ENCODE measurements at regions not wholly inside any gene's neighbourhood (a gene's known extent, or its start where the extent isn't known, plus 50 kb on each side); places are given as distances from the start of the nearest gene placed in this dataset.

DNA sequence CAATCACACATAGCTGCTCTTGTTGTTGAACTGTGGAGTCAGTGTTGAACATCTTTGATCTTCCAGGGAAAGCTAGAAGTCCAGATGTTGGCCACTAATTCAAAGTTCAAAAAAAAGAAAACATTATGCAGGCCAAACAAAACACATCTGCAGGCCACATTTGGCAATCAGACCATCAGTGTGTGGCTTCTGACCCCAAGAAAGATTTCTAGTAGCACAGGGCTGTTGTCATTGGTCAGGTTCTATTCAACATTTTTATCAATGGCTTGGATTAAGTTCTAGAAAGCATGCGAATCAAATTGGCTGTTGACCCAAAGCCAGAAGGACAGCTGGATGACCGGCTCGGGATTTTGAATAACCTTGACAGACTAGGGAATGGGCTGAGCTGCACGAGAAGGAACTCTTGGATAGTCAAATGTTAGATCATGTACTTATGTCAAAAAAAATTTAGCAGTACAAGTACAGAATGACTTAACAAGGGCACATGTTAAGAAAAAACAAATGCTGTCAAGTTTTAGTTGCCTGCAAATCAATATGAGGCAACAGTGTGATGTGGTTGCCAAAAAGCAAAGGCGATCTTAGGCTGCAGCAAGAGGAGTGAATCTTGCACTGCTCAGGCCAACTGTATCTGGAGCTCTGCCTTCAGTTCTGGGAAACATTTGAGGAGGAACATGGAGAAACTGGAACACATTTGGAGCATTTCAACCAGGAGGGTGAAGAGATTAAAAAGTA lies 187.6 kb downstream of the RGS9 start:
- H3K79me2 ChIP-seq (ENCODE audit: low read length) = no peaks in the 10 kb centered on the region
- no peak overlapping the region for H3K4me2 ChIP-seq (ENCODE audit: low read depth, low read length, poor library complexity, severe bottlenecking)
- no peak overlapping the region for H2AFZ ChIP-seq (ENCODE audit: low read length)
- H4K20me1 ChIP-seq (ENCODE audit: insufficient read depth, low read depth, low read length) = no peaks in the 10 kb centered on the region
- no peak for DNase-seq
- 0 out of 2 replicates have a peak, but pooled peaks cover 3% of the 10 kb centered on the region for H3K9me2 ChIP-seq (replicated peaks; ENCODE audit: insufficient read depth, low read length)
- H3K9me3 ChIP-seq (ENCODE audit: low read length) = no peaks in the 10 kb centered on the region
- no peak overlapping the region for H3K9ac ChIP-seq (ENCODE audit: low read length)
- H3K4me1 ChIP-seq (ENCODE audit: low read length) = peaks cover 7% of the 10 kb centered on the region; the same call in 1 of the 2 replicates
- no peak overlapping the region for H3K27ac ChIP-seq (ENCODE audit: low read length)
- H3K4me3 ChIP-seq (ENCODE audit: low read length) = no peak overlapping the region
- no peaks in the 10 kb centered on the region for H3K27me3 ChIP-seq (ENCODE audit: low read length)
- H3K36me3 ChIP-seq (ENCODE audit: insufficient read depth, low read length) = no peaks in the 10 kb centered on the region

GRCh38 chr17:65323049-65323448 lies 185.9 kb downstream of the RGS9 start:
- peak; percentile 60 for DNase-seq

DNA sequence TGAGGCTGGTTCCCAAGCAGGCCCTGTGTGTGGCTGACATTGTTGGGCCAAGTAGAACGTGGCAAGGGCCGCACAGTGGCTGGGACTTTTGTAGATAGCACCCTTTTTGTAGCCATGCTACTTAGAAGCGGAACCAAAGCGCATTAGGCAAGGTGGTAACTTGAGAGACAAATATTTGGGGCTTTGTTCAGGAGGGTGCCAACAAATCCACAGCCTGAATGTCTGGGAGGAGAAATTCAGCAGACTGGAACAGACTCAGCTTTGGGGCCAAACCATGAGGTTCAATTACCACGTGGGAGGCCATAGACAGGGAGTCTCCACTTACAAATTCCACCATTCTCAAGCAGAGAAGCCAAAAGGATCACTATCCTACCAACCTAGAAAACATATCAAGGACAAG lies 183.7 kb downstream of the RGS9 start:
- Histone ChIP-seq H3K4me2 (ENCODE audit: low read depth, low read length, poor library complexity, severe bottlenecking) (no peak overlapping the region), H3K9me3 (ENCODE audit: low read length) (no peaks in the 10 kb centered on the region), H3K9ac (ENCODE audit: low read length) (no peak overlapping the region), H2AFZ (ENCODE audit: low read length) (no peak overlapping the region), H3K27ac (ENCODE audit: low read length) (no peak overlapping the region), H3K36me3 (ENCODE audit: insufficient read depth, low read length) (no peaks in the 10 kb centered on the region), H3K4me3 (ENCODE audit: low read length) (no peak overlapping the region), H3K27me3 (ENCODE audit: low read length) (no peaks in the 10 kb centered on the region), H3K4me1 (ENCODE audit: low read length) (peaks cover 7% of the 10 kb centered on the region; the same call in 1 of the 2 replicates), H3K79me2 (ENCODE audit: low read length) (no peaks in the 10 kb centered on the region), H3K9me2 (replicated peaks; ENCODE audit: insufficient read depth, low read length) (0 out of 2 replicates have a peak, but pooled peaks cover 3% of the 10 kb centered on the region), H4K20me1 (ENCODE audit: insufficient read depth, low read depth, low read length) (no peaks in the 10 kb centered on the region)
- DNase-seq = no peak

More at GRCh38 chr17:65323049-65323448, 185.9 kb downstream of the RGS9 start:
- H3K27ac ChIP-seq (ENCODE audit: low read length) = no peak overlapping the region
- H2AFZ ChIP-seq (ENCODE audit: low read length) = no peak overlapping the region
- H3K27me3 ChIP-seq (ENCODE audit: low read length) = no peaks in the 10 kb centered on the region
- no peaks in the 10 kb centered on the region for H4K20me1 ChIP-seq (ENCODE audit: insufficient read depth, low read depth, low read length)
- H3K4me3 ChIP-seq (ENCODE audit: low read length) = no peak overlapping the region
- H3K9ac ChIP-seq (ENCODE audit: low read length) = no peak overlapping the region
- H3K4me1 ChIP-seq (ENCODE audit: low read length) = peaks cover 7% of the 10 kb centered on the region; the same call in 1 of the 2 replicates
- H3K4me2 ChIP-seq (ENCODE audit: low read depth, low read length, poor library complexity, severe bottlenecking) = no peak overlapping the region
- H3K36me3 ChIP-seq (ENCODE audit: insufficient read depth, low read length) = no peaks in the 10 kb centered on the region
- H3K9me2 ChIP-seq (replicated peaks; ENCODE audit: insufficient read depth, low read length) = 0 out of 2 replicates have a peak, but pooled peaks cover 3% of the 10 kb centered on the region
- no peaks in the 10 kb centered on the region for H3K9me3 ChIP-seq (ENCODE audit: low read length)
- H3K79me2 ChIP-seq (ENCODE audit: low read length) = no peaks in the 10 kb centered on the region

GRCh38 chr17:65314212-65314611 lies 177.0 kb downstream of the RGS9 start:
- Histone ChIP-seq H3K4me2 (ENCODE audit: low read depth, low read length, poor library complexity, severe bottlenecking) (no peak overlapping the region), H3K9ac (ENCODE audit: low read length) (no peak overlapping the region), H3K79me2 (ENCODE audit: low read length) (no peaks in the 10 kb centered on the region), H3K27ac (ENCODE audit: low read length) (no peak overlapping the region), H3K36me3 (ENCODE audit: insufficient read depth, low read length) (no peaks in the 10 kb centered on the region), H3K27me3 (ENCODE audit: low read length) (no peaks in the 10 kb centered on the region), H4K20me1 (ENCODE audit: insufficient read depth, low read depth, low read length) (no peaks in the 10 kb centered on the region), H3K9me3 (ENCODE audit: low read length) (no peaks in the 10 kb centered on the region), H2AFZ (ENCODE audit: low read length) (no peak overlapping the region), H3K4me1 (ENCODE audit: low read length) (no peaks in the 10 kb centered on the region), H3K4me3 (ENCODE audit: low read length) (no peak overlapping the region), H3K9me2 (replicated peaks; ENCODE audit: insufficient read depth, low read length) (no peaks in the 10 kb centered on the region)
- no peak for DNase-seq

GRCh38 chr17:65312718-65313377 lies 175.7 kb downstream of the RGS9 start:
- no peak overlapping the region for H3K27ac ChIP-seq (ENCODE audit: low read length)
- H3K9me3 ChIP-seq (ENCODE audit: low read length) = no peaks in the 10 kb centered on the region

DNA sequence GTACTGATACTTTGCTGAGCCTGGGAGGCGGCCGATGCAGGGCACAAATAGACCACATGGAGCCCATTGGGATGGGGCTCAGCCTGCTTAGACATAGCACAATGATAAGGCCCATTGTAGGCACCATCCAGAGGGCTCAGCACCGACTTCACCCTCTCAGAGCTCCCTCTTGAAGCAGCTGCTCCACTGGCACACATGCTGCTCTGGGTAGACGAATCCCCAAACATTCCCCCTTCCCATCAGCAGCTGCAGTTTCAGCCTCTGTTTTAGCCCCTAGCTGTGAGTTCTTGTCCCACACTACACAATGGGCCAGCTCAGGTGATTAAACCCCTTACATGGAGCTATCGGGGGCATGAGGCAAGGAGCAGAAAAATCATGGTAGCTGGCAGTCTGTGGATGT lies 174.1 kb downstream of the RGS9 start:
- no peak overlapping the region for H2AFZ ChIP-seq (ENCODE audit: low read length)
- no peaks in the 10 kb centered on the region for H3K36me3 ChIP-seq (ENCODE audit: insufficient read depth, low read length)
- H3K9me2 ChIP-seq (replicated peaks; ENCODE audit: insufficient read depth, low read length) = no peaks in the 10 kb centered on the region
- H3K27me3 ChIP-seq (ENCODE audit: low read length) = no peaks in the 10 kb centered on the region
- no peak overlapping the region for H3K9ac ChIP-seq (ENCODE audit: low read length)
- H3K9me3 ChIP-seq (ENCODE audit: low read length) = no peaks in the 10 kb centered on the region
- no peaks in the 10 kb centered on the region for H3K4me1 ChIP-seq (ENCODE audit: low read length)
- no peak overlapping the region for H3K27ac ChIP-seq (ENCODE audit: low read length)
- no peak for DNase-seq
- no peaks in the 10 kb centered on the region for H3K79me2 ChIP-seq (ENCODE audit: low read length)
- H3K4me3 ChIP-seq (ENCODE audit: low read length) = no peak overlapping the region
- no peak overlapping the region for H3K4me2 ChIP-seq (ENCODE audit: low read depth, low read length, poor library complexity, severe bottlenecking)
- no peaks in the 10 kb centered on the region for H4K20me1 ChIP-seq (ENCODE audit: insufficient read depth, low read depth, low read length)

More at GRCh38 chr17:65312718-65313377, 175.7 kb downstream of the RGS9 start:
- Histone ChIP-seq H3K9me2 (replicated peaks; ENCODE audit: insufficient read depth, low read length) (no peaks in the 10 kb centered on the region), H3K79me2 (ENCODE audit: low read length) (no peaks in the 10 kb centered on the region), H3K9ac (ENCODE audit: low read length) (no peak overlapping the region), H3K36me3 (ENCODE audit: insufficient read depth, low read length) (no peaks in the 10 kb centered on the region), H2AFZ (ENCODE audit: low read length) (no peak overlapping the region), H3K4me1 (ENCODE audit: low read length) (no peaks in the 10 kb centered on the region), H4K20me1 (ENCODE audit: insufficient read depth, low read depth, low read length) (no peaks in the 10 kb centered on the region), H3K4me3 (ENCODE audit: low read length) (no peak overlapping the region), H3K27me3 (ENCODE audit: low read length) (no peaks in the 10 kb centered on the region), H3K4me2 (ENCODE audit: low read depth, low read length, poor library complexity, severe bottlenecking) (no peak overlapping the region)
- no peak for DNase-seq

DNA sequence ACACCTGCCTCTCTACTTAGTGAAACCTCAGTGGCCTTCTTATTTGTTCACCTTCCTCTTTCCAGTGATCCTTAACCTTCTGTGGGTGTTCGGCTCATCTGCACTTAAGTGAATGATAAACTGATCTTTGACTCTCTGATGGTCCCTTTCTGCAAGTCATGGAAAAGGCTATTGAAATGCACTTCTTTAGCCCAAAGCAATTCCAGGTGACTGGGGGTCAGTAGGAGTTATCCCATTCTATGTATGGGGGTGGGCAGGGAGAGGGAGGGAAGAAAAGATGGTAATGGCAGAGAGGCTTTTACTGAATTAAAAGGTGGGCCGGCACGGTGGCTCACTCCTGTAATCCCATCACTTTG lies 170.8 kb downstream of the RGS9 start:
- H3K4me2 ChIP-seq (ENCODE audit: low read depth, low read length, poor library complexity, severe bottlenecking) = no peak overlapping the region
- H3K79me2 ChIP-seq (ENCODE audit: low read length) = no peaks in the 10 kb centered on the region
- H3K27ac ChIP-seq (ENCODE audit: low read length) = no peak overlapping the region
- H3K4me1 ChIP-seq (ENCODE audit: low read length) = no peaks in the 10 kb centered on the region
- H3K36me3 ChIP-seq (ENCODE audit: insufficient read depth, low read length) = no peaks in the 10 kb centered on the region
- no peak overlapping the region for H2AFZ ChIP-seq (ENCODE audit: low read length)
- H3K9me2 ChIP-seq (replicated peaks; ENCODE audit: insufficient read depth, low read length) = no peaks in the 10 kb centered on the region
- no peaks in the 10 kb centered on the region for H3K9me3 ChIP-seq (ENCODE audit: low read length)
- no peak for DNase-seq
- H3K9ac ChIP-seq (ENCODE audit: low read length) = no peak overlapping the region
- no peaks in the 10 kb centered on the region for H3K27me3 ChIP-seq (ENCODE audit: low read length)
- H4K20me1 ChIP-seq (ENCODE audit: insufficient read depth, low read depth, low read length) = no peaks in the 10 kb centered on the region
- H3K4me3 ChIP-seq (ENCODE audit: low read length) = no peak overlapping the region

DNA sequence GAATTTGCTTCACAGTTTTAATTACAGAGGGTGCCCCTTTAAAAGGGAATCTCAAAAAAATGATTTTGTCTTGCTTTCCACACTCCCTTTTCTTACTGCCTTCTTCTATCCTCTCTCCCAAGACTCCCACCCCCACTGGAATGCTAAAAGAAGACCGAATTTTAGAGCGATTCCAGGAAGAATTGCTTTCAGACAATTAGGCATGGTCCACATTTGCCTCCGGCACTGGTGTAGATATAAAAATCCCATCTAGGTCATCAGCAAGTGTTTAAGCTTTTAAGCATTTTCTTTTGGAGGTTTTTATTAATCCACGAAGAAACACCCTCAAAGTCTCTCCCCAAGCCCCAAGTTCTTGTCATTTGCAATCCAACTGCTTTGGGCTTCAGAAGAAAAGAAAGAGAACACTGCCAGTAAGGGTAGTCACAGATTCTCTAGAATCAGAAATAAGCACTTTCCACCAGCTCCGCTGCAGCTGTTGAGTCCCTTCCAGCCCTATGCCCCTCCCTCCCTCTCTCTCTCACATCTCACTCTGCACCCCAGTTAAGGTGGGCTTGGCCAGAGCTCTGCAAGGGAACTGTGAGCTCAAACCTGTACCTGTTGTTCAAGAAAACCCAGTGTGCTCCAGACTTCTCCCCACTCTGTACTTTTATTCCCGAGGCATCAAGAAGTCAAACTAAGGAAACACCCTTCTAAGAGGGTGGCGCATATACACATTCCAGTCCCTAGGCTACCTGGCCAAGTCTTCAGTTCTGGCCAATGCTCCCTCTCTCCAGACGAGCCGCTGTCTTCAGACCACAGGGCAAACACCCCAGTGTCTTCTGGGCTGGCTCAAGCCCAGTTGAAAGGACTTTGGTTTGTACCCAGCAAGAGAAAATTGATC lies 170.2 kb downstream of the RGS9 start:
- H4K20me1 ChIP-seq (ENCODE audit: insufficient read depth, low read depth, low read length) = no peaks in the 10 kb centered on the region
- H3K9me3 ChIP-seq (ENCODE audit: low read length) = no peaks in the 10 kb centered on the region
- H3K27ac ChIP-seq (ENCODE audit: low read length) = no peak overlapping the region
- no peaks in the 10 kb centered on the region for H3K27me3 ChIP-seq (ENCODE audit: low read length)
- H3K9ac ChIP-seq (ENCODE audit: low read length) = no peak overlapping the region
- no peaks in the 10 kb centered on the region for H3K4me1 ChIP-seq (ENCODE audit: low read length)
- DNase-seq = no peak
- no peak overlapping the region for H3K4me2 ChIP-seq (ENCODE audit: low read depth, low read length, poor library complexity, severe bottlenecking)
- no peak overlapping the region for H2AFZ ChIP-seq (ENCODE audit: low read length)
- no peaks in the 10 kb centered on the region for H3K36me3 ChIP-seq (ENCODE audit: insufficient read depth, low read length)
- no peak overlapping the region for H3K4me3 ChIP-seq (ENCODE audit: low read length)
- H3K79me2 ChIP-seq (ENCODE audit: low read length) = no peaks in the 10 kb centered on the region
- H3K9me2 ChIP-seq (replicated peaks; ENCODE audit: insufficient read depth, low read length) = no peaks in the 10 kb centered on the region
